ENCODE measurements at regions not wholly inside any gene's neighbourhood (a gene's known extent, or its start where the extent isn't known, plus 50 kb on each side); places are given as distances from the start of the nearest gene placed in this dataset.

GRCh38 chr3:29164825-29165224 is 116.0 kb upstream of the RBMS3 start:
- TF ChIP-seq EZH2 (IDR thresholded peaks at IDR 0.05; ENCODE audit: low read length, missing control alignments) (no peak), CTCF (conservative IDR thresholded peaks at IDR 0.05 in 1 of 2, IDR thresholded peaks at IDR 0.05 in 1 of 2; ENCODE audit: low read depth in 1 of 2, low read length in 2 of 2) (no peak)

Data from fibroblast of lung (primary cell).